ENCODE measurements at regions not wholly inside any gene's neighbourhood (a gene's known extent, or its start where the extent isn't known, plus 50 kb on each side); places are given as distances from the start of the nearest gene placed in this dataset.

- TF ChIP-seq ZBTB43 (CRISPR knock-in tag; IDR thresholded peaks at IDR 0.05) (no peak), CREB1 (CRISPR knock-in tag; IDR thresholded peaks at IDR 0.05) (no peak), USF2 (CRISPR knock-in tag; IDR thresholded peaks at IDR 0.05) (no peak), ZBTB21 (CRISPR knock-in tag; IDR thresholded peaks at IDR 0.05; ENCODE audit: borderline replicate concordance) (no peak)
- TF ChIP-seq, protein P1, sequence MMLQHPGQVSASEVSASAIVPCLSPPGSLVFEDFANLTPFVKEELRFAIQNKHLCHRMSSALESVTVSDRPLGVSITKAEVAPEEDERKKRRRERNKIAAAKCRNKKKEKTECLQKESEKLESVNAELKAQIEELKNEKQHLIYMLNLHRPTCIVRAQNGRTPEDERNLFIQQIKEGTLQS (CRISPR knock-in tag; conservative IDR thresholded peaks at IDR 0.05): no peak
- TF ChIP-seq, protein P2, sequence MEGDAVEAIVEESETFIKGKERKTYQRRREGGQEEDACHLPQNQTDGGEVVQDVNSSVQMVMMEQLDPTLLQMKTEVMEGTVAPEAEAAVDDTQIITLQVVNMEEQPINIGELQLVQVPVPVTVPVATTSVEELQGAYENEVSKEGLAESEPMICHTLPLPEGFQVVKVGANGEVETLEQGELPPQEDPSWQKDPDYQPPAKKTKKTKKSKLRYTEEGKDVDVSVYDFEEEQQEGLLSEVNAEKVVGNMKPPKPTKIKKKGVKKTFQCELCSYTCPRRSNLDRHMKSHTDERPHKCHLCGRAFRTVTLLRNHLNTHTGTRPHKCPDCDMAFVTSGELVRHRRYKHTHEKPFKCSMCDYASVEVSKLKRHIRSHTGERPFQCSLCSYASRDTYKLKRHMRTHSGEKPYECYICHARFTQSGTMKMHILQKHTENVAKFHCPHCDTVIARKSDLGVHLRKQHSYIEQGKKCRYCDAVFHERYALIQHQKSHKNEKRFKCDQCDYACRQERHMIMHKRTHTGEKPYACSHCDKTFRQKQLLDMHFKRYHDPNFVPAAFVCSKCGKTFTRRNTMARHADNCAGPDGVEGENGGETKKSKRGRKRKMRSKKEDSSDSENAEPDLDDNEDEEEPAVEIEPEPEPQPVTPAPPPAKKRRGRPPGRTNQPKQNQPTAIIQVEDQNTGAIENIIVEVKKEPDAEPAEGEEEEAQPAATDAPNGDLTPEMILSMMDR (IDR thresholded peaks at IDR 0.05): no peak
- TF ChIP-seq, protein P3, sequence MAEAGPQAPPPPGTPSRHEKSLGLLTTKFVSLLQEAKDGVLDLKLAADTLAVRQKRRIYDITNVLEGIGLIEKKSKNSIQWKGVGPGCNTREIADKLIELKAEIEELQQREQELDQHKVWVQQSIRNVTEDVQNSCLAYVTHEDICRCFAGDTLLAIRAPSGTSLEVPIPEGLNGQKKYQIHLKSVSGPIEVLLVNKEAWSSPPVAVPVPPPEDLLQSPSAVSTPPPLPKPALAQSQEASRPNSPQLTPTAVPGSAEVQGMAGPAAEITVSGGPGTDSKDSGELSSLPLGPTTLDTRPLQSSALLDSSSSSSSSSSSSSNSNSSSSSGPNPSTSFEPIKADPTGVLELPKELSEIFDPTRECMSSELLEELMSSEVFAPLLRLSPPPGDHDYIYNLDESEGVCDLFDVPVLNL (CRISPR knock-in tag; IDR thresholded peaks at IDR 0.05; ENCODE audit: borderline replicate concordance, low read depth): no peak
- TF ChIP-seq, protein P4, sequence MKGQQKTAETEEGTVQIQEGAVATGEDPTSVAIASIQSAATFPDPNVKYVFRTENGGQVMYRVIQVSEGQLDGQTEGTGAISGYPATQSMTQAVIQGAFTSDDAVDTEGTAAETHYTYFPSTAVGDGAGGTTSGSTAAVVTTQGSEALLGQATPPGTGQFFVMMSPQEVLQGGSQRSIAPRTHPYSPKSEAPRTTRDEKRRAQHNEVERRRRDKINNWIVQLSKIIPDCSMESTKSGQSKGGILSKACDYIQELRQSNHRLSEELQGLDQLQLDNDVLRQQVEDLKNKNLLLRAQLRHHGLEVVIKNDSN (CRISPR knock-in tag; IDR thresholded peaks at IDR 0.05): no peak
- TF ChIP-seq, protein P5, sequence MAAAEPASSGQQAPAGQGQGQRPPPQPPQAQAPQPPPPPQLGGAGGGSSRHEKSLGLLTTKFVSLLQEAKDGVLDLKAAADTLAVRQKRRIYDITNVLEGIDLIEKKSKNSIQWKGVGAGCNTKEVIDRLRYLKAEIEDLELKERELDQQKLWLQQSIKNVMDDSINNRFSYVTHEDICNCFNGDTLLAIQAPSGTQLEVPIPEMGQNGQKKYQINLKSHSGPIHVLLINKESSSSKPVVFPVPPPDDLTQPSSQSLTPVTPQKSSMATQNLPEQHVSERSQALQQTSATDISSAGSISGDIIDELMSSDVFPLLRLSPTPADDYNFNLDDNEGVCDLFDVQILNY (CRISPR knock-in tag; IDR thresholded peaks at IDR 0.05): no peak
These were observed 277.7 kb upstream of the RIMS1 start for GRCh38 chr6:71608646-71609045.
